Effector CD8-positive, alpha-beta T cell (primary cell): ENCODE measurements at regions not wholly inside any gene's neighbourhood (a gene's known extent, or its start where the extent isn't known, plus 50 kb on each side); places are given as distances from the start of the nearest gene placed in this dataset.

Experiments used
- DNase-seq: peaks from one replicate; lab custom pipeline; 2025; lab: John Stamatoyannopoulos, UW

DNA sequence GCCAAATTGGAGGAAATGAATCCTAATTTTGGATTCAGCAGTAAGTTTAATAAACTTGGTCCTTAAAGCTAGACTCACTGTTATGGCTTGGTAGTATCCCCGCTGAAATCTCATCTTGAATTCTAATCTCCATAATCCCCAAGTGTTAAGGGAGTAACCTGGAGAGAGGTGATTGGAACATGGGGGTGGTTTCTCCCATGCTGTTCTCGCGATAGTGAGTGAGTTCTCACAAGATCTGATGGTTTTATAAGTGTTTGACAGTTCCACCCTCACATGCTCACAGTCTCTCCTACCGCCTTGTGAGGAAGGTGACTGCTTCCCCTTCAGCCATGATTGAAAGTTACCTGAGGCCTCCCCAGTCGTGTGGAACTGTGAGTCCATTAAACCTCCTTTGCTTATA lies 824.5 kb upstream of the WWC1 start:
- DNase-seq, result no peak

DNA sequence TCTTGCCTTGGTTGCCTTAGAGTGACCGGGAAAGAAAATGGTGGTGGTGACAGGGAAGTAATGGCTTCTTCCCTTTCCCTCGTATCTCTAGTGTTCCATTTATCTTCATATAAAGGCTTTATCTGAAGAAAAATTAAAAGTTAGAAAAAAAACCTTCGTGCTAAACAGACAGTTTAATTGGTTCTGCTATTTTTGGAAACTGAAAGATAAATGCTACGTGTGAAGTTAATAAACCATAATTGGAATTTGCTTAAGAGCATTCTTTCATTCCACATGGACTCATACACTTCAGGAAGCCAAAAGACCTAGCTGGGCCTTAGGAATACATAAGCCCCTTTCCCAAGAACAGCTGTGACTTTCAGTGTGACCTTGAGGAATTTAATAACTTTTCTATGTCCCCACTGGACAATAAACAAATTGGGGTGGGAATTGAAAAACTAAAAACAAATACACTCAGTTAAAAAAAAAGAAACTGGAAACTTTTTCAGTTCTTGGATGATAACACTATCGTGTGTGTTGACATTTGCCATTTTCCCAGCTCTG lies 818.8 kb upstream of the WWC1 start:
- no peak for DNase-seq

DNA sequence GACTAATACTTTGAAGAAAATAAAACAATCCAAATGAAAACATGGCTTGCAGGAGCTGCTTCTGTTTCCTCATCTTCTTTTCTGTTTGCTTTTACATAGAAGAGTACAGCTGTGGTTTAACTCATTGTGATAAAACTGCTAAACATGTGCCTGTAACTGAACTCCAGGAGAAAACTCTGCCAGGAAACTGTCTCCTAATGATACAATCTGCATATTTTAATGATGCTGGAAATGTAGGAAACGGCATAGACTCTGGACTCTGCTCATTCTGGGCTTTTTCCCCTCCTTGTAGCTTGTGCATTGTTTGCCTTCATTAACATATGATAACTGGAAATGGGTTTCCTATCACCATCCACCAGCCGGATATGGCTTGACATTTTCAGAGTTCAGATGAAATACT lies 813.3 kb upstream of the WWC1 start:
- DNase-seq, result no peak

DNA sequence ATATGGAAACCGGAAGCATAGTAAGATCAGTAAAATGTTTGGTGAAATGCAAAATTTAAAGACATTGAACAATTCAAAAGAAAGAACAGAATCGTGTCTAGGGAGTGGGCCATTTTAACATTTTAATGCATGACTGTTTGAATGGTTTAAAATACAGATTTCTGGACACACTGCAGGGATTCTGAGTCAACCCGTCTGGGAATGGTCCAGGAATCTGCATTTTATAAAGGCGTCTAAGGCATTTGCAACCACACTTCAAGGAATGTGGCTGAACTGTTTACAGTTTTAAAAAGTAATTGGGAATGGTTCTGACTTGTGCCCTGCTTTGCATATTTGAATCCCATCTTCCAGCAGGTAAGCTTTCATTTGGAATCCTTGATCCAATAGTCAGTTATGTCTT lies 811.7 kb upstream of the WWC1 start:
- DNase-seq, result no peak

DNA sequence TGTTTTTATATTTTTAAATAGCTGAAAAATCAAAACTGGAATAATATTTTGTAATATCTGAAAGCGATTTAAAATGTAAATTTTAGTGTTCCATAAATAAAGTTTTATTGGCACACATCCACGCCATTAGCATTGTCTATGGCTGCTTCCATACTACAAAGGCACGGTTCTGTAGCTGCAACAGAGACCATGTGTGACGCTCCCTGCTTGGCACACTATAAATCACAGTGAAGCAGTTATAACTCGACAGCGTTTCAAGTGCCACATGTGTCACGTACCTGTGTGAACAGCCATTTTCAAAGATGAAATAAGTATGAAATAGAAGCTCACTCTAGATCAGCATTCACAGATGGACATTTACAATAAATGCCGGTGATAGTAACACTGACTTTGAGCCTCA lies 810.1 kb upstream of the WWC1 start:
- no peak for DNase-seq

DNA sequence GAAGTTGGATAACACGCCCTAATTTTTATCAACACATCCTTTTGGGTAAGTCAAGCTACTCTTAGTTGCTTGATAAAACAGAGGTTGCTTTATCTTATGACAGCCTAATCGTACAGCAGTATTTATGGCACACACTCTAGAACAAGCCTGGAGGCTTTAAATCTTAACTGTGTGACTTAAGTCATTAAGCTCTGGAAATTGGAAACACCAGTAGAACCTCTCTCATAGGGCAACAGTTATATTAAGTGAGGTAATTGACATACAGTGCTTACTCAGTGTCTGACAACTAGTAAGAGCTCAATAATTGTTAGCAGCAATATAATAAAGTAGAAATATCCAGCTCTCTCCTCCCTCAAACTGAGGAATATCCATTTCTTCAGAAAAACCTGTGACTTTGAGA lies 808.9 kb upstream of the WWC1 start:
- DNase-seq, result no peak

DNA sequence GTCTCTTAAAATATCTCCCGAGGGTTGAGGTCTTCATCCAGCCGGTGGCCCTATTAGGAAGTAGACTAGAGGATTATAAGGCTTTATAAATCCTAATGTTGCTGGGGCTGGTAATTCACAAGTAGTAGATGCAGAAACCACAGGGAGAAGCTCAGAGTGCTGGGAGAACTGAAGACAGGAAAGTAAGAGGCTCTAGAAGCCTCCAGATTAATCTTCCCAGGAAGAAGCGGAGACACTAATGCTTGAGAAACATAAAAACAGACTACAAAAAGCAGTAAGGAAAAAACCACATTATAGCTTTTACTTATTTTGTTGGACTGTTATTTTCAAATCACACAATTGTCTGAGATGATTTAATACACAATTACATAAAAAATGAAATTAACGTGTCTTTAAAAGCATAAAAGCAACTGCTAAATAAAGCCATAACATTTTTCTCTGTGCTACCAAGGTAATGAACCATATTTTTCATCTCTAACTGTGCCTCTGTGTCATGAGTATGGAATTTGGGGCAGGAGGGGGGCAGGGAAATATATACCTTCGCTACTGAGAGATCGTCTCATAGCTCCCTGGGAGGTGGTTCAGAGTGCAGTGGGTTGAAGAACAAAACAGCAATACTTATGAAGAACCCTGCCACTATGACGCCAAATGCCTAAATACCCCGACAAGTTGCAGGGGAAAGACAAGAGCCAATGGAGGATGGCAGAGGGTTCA lies 806.2 kb upstream of the WWC1 start:
- DNase-seq, result no peak

DNA sequence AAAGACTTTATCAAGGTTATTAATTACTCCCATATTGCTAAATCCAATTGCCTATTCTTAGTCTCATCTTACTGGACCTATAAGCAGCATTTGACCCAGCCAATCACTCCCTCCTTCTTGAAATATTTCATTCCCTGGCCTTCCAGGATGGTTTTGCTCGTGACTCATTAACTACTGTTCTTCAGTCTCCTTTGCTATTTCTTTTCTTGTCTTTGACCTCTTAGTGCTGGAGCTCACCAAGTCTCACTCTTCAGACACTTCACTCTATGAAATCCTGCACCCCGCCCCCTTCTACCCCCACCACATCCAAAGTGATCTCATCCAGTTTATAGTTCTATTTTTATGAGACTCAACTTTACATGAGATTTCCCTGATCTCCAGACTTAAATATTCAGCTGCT lies 803.1 kb upstream of the WWC1 start:
- no peak for DNase-seq

DNA sequence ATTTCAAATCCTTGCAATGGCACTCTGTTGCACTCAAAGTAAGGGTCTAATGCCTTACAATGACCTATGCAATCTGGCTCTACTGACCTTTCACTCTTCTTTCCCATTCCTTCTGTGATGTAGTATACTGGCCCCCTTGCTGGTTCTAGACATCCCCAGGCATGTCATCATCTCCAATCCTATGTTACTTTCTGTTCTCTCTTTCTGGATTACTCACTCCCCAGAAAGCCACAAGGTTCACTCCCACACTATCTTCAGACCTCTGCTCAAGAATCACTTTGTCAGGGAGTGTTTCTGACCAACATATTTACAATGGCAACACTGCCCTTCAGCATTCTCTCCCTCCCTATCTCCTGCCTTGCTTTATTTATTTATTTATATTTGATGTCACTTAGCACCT lies 802.2 kb upstream of the WWC1 start:
- no peak for DNase-seq

DNA sequence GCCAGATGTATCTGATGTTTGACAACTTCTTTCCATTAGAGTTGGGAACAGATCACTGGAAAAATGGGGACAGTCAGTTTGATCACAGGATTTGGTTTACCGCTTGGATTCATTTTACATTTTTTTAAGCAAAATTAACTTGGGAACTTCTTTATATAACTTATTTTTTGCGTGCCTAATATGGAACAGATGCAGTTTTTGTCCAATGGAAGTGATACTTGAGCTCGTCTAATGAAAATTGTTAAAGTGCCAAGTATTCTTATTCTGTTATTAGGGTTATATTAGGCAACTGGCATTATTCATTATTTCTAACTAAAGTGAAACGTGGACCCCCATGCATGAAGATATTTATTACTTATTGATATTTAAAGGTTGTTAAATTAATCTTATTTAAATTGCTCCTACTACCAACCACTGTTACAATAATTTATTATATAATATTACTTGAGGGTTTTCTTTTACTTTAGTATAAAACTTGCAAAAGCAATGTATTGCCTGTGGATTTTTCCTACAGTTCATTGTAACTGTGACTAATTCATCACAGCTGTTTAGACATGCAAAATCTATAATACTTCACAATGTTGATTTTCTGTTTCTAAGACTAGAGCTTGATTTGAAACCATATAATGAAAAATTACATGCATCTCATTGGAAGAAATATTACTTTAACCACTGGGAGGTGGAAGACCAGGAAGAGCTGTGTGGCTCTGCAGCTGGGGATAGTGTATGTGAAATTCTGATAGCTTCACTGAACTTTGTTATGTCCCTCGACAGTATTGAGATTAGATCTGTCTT lies 787.3 kb upstream of the WWC1 start:
- DNase-seq, result no peak

DNA sequence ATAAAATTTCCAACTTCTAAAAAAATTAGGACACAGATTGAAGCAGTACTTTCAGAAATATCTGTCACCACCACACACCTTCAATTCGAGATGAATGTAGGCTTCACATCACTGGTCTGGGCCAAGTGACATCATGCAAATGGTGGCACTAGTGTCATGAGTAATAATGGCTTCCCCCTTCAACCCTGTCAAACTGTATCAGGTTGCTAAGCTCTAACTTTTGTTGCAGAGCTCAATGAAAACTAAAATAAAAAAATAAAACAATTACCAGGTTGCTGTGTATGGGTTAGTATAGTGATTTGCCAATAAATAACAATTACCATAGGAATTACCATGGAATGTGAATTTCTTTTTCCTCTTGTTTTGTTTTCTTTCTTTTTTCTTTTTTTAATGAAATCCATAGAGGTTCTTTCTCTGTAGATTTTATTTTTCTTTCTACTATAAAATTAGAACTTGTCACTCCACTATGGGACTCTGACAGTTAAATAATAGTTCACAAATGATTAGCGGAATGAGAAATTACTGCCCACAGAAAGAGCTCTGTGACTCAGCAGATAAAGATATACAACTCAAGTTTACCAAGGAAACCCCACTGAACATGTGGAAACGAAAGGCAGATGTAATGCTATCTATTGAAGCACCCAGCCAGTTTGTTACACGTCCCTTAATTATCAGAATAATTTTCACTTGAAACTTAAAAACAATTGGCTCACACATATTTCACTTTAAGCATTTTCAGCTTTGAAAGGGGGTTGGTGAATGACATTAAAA lies 783.8 kb upstream of the WWC1 start:
- DNase-seq, result no peak

DNA sequence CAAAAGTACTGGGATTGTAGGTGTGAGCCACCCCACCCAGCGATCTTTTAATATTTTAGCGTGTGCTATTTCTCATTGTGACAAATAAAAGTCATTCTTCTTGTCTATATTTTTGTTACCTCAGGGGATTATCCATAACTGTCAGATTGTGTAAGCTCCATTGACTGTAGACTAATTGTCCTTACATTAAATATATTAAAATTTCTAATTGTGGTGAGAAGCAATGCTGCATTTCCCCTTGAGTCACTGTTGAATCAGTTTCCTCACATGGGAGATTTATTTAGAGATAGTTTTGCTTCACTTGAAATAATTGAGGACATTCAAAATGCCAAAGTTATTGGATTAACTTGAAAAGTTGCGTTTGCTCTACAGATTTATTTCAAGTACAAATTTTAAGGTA lies 782.4 kb upstream of the WWC1 start:
- no peak for DNase-seq

DNA sequence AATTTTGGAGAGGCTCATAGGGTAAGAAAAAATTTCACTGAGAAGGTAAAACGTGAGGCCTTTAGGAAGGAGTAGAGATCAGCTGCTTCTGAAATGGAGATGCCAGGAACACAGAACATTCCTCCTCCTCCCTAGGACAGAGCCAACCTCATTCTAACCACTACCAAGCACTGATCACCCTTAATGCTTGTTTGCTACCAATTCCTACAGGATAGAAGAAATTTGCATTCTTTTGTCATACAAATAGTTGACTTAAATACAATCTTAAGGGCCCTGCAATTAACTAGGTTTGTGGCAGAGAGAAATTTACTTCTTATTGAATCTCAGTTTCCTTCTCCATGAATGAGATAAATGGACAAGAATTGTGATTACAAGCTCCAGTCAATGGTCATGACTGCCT lies 780.2 kb upstream of the WWC1 start:
- no peak for DNase-seq

DNA sequence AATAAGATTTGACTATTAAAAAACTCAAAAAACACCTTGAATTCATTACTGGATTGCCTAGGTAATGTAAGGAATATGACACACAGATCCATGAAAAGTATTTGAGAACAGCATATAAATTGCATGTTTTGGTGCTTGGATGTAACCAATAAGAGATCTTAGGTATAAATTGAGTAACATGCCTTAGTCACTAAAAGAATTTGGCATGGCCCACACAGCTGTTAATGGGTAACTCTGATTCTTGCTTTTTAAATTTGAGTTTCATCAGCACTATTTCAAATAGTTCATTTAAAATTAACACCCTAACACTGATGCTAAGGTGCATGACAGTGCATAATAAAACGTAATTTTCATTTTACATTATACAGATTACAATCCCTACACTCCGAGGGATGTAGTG lies 779.3 kb upstream of the WWC1 start:
- DNase-seq, result no peak

DNA sequence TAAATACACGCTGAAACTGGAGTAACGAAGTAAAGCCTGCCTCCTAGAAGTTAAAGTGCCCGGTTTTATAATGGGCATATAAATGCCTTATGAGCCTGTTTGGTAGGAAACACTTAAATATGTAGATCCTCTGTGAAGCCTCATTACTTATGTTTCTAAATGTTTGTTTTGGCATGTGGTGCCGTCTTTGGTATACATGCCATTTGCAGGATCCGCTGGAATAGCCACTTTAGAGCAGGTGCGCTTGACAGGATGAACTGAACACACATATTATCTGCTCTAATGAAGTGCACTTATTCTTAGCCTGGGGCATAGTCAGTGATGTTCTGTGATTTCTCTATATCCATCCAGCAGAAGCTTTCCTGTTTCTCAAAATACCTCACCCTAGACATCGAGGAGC lies 778.1 kb upstream of the WWC1 start:
- DNase-seq, result no peak

DNA sequence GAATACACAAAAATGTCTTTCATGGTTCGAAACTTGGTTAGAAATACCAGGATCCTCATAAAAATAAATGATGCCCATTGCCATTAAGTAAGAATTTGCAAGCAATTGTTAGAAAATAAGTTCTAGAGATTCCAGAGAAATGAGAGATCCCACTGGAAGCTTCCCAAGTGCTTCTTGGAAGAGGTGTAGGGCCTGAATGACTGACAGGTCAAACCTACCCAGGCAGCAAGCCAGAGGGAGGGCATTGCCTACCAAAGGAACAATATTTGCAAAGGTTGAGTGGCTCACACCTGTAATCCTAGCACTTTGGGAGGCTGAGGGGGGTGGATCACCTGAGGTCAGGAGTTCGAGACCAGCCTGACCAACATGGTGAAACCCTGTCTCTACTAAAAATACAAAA lies 777.0 kb upstream of the WWC1 start:
- DNase-seq, result no peak

DNA sequence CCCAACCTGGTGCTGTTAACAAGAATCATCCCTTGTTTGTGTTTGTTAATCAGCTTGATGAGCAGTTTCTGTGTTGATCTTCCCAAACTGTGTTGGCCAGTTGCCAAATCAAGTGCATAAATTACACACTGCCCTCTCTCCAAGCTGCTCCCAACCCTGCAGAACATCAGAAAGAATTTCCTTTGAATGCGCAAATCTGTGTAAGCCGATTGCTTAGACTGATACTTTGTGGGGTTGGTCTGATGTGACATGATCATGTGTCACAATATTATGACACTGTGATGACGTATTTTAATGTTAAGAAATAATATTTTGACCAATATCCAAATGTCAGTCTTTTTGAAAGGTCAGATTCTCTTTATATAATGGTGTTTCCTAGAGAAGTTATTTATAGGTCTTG lies 766.4 kb upstream of the WWC1 start:
- DNase-seq, result no peak

DNA sequence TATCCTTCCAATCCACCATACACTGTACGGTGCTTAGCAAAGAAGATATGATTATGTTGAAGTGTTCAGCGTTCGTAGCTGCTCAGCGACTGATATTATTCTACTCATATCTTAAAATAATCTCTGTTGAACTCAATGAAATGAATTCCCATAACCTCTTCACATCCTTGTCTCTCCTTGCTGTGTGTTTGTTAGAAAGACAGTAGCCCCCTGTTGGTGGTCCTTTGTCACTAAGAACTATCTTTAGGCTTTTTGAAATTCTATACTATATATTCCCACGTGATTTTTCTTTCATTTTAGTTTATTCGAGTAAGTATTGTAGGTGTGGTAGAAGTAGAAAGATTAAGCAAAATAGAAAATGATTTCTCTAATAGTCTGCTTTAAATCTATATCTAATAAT lies 762.8 kb upstream of the WWC1 start:
- DNase-seq, result no peak

DNA sequence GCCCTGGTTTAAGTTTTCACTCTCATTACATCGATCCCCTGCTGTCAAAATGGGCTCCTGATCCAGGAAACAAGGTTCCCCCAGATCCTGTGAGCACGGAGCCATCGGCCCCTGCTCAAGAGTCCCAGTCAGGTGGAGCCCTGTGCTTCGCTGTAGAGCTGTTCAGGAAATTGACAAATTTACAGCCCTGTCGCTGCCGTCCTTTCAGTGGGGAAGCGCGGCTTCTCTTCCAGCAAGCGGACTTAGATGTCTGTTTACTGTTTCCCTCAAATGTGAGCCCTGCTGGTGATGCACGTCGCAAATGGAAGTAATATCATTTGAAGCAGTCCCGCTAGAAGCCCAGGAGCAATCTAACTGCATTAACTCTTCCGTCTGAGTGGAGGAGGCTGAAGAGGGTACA lies 760.9 kb upstream of the WWC1 start:
- DNase-seq, result no peak

DNA sequence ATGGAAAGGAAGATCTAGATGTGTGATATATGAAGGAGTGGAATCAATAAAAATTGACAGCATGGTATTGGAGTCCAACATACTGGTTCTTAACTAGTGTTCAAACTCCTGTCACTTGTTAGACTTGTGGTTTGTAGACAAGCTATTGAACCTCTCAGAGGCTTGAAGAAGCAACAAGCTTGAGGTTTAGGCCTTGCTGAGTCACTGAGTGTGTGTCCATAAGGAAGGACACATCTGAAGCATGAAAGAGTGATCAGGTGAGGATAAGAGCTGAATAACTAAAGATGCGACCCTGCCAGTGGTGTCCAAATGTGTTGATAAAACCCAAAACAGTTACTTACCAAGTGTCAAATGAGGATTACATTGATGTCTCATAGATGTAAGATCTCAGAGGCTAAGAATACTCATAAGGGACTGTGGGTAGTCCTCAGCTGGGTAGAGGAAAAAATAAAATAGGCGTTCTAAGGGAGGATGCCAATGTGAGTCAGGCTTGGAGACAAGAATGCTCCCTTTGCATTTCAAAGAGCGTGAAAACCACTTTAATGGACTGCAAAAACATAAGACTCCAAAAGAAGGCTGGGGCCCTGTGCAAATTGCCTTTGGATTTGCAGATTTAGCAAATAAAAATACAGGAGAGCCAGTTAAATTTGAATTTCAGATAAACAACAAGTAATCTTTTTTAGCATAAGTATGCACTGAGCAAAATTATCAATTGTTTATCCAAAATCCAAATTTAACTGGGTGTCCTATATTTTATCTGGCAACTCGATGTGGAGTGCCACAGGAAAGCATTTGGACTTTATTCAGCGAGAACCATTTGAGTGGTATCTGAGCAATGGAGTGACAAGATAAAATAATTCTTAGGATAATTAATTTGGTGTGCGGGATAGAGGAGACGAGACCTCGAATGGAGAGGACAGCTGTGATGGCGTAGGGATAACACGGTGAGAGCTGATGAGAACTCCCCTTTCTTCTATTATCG lies 757.3 kb upstream of the WWC1 start:
- no peak for DNase-seq

DNA sequence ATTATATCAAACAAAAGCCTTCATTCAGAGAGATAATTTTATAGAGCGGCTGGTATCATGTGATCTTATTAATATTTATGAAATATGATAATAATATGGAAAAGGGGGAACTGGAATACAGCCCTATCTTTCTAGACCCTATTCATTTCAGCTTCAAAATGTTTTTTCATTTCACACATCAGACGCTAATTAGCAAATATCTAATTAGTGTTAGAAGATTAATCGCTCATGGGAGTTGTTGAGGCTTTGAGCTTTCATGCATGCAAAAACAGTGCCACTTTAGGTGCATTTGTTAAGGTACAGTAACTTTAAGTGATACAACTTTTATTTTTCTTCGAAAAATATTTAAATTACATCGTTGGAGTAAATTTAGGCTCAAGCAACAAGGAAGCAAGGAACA lies 751.7 kb upstream of the WWC1 start:
- DNase-seq, result no peak

DNA sequence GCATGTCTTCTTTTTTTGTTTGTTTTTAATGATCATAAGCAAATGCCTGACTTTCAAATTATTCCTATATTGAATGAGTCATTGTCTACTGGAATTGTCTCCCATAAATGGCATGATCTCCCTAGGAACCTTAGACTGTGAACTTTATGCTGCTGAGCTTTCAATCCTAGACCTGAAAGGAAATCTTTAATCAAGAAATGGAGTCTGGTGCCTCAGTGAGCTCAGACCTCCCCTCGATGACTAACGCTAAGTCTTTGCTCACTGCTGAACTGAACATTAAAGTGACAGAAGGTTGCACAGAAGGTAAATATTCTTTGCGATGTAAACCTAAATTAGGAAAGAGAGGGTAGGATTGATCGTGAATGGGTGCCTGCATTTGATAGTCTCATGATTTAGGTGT lies 745.2 kb upstream of the WWC1 start:
- DNase-seq, result no peak
